ENCODE measurements at regions not wholly inside any gene's neighbourhood (a gene's known extent, or its start where the extent isn't known, plus 50 kb on each side); places are given as distances from the start of the nearest gene placed in this dataset.

GRCh38 chr15:93324186-93324975, 235.4 kb upstream of the RGMA start:
- ChIA-PET CTCF (no interaction called here), POLR2A (no interaction called here), RAD21 (ENCODE audit: low non-redundant PET in 1 of 2, low total read pairs in 2 of 2, uncharacterized antibody in 2 of 2, unreplicated experiment in 2 of 2) (no interaction called here)
- no peaks in the 10 kb centered on the region for H3K9me3 ChIP-seq (ENCODE audit: control insufficient read depth in 1 of 2, insufficient read depth in 1 of 2, low read depth in 1 of 2, low read length in 2 of 2)
- no peak overlapping the region for H3K4me2 ChIP-seq (ENCODE audit: low read length)
- no peak overlapping the region for H3K4me3 ChIP-seq (replicated peaks in 1 of 2; ENCODE audit: low read depth in 1 of 2, low read length in 2 of 2)
- H2AFZ ChIP-seq (ENCODE audit: low read depth, low read length, poor library complexity, severe bottlenecking), result no peak overlapping the region
- ATAC-seq (no peak), DNase-seq (ENCODE audit: low read depth, low spot score) (no peak)
- H3K27ac ChIP-seq (ENCODE audit: low read depth, low read length), result no peak overlapping the region
- no peaks in the 10 kb centered on the region for H3K79me2 ChIP-seq (ENCODE audit: insufficient read depth, low read length)
- no peaks in the 10 kb centered on the region for H3K9me2 ChIP-seq (ENCODE audit: insufficient read depth)
- H3K4me1 ChIP-seq (ENCODE audit: control insufficient read depth in 1 of 2, insufficient read depth in 2 of 2, low read length in 2 of 2), result peaks cover 3 to 11% of the 10 kb centered on the region in 2 experiments; a peak in 3 of 4 replicates
- no peaks in the 10 kb centered on the region for H3K27me3 ChIP-seq (ENCODE audit: insufficient read depth, low read length)
- no peaks in the 10 kb centered on the region for H4K20me1 ChIP-seq (ENCODE audit: insufficient read depth)
- no peak overlapping the region for H3K9ac ChIP-seq (ENCODE audit: low read length)
- TF ChIP-seq, protein P1, sequence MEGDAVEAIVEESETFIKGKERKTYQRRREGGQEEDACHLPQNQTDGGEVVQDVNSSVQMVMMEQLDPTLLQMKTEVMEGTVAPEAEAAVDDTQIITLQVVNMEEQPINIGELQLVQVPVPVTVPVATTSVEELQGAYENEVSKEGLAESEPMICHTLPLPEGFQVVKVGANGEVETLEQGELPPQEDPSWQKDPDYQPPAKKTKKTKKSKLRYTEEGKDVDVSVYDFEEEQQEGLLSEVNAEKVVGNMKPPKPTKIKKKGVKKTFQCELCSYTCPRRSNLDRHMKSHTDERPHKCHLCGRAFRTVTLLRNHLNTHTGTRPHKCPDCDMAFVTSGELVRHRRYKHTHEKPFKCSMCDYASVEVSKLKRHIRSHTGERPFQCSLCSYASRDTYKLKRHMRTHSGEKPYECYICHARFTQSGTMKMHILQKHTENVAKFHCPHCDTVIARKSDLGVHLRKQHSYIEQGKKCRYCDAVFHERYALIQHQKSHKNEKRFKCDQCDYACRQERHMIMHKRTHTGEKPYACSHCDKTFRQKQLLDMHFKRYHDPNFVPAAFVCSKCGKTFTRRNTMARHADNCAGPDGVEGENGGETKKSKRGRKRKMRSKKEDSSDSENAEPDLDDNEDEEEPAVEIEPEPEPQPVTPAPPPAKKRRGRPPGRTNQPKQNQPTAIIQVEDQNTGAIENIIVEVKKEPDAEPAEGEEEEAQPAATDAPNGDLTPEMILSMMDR (IDR thresholded peaks at IDR 0.05 in 2 of 3, conservative IDR thresholded peaks at IDR 0.05 in 1 of 3; ENCODE audit: borderline replicate concordance in 1 of 3, insufficient read depth in 1 of 3, low read depth in 2 of 3, low read length in 2 of 3), result no peak
- TF ChIP-seq SP1 (IDR thresholded peaks at IDR 0.05; ENCODE audit: low read depth) (no peak), POLR2AphosphoS5 (IDR thresholded peaks at IDR 0.05; ENCODE audit: low read depth, low read length) (no peak), RAD21 (IDR thresholded peaks at IDR 0.05; ENCODE audit: low read depth) (no peak), CBX3 (IDR thresholded peaks at IDR 0.05; ENCODE audit: low read depth) (no peak), SRF (IDR thresholded peaks at IDR 0.05; ENCODE audit: low read depth) (no peak), EZH2 (IDR thresholded peaks at IDR 0.05) (no peak), JUND (IDR thresholded peaks at IDR 0.05) (no peak), TCF7L2 (IDR thresholded peaks at IDR 0.05; ENCODE audit: borderline replicate concordance, extremely low read depth, insufficient read depth, insufficient read length) (no peak), POLR2A (IDR thresholded peaks at IDR 0.05; ENCODE audit: borderline replicate concordance, extremely low read depth, insufficient read depth, insufficient read length) (no peak), SIN3A (IDR thresholded peaks at IDR 0.05; ENCODE audit: low read depth) (no peak), ZFX (IDR thresholded peaks at IDR 0.05) (no peak), EGR1 (IDR thresholded peaks at IDR 0.05; ENCODE audit: low read depth) (no peak), ZNF274 (IDR thresholded peaks at IDR 0.05; ENCODE audit: low read depth, low read length) (no peak), CEBPB (IDR thresholded peaks at IDR 0.05; ENCODE audit: low read depth) (no peak), YY1 (IDR thresholded peaks at IDR 0.05; ENCODE audit: extremely low read depth, insufficient replicate concordance, low read depth, low read length) (no peak)
- TF ChIP-seq, protein P2, sequence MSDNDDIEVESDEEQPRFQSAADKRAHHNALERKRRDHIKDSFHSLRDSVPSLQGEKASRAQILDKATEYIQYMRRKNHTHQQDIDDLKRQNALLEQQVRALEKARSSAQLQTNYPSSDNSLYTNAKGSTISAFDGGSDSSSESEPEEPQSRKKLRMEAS (IDR thresholded peaks at IDR 0.05), result no peak
- TF ChIP-seq, protein P3, sequence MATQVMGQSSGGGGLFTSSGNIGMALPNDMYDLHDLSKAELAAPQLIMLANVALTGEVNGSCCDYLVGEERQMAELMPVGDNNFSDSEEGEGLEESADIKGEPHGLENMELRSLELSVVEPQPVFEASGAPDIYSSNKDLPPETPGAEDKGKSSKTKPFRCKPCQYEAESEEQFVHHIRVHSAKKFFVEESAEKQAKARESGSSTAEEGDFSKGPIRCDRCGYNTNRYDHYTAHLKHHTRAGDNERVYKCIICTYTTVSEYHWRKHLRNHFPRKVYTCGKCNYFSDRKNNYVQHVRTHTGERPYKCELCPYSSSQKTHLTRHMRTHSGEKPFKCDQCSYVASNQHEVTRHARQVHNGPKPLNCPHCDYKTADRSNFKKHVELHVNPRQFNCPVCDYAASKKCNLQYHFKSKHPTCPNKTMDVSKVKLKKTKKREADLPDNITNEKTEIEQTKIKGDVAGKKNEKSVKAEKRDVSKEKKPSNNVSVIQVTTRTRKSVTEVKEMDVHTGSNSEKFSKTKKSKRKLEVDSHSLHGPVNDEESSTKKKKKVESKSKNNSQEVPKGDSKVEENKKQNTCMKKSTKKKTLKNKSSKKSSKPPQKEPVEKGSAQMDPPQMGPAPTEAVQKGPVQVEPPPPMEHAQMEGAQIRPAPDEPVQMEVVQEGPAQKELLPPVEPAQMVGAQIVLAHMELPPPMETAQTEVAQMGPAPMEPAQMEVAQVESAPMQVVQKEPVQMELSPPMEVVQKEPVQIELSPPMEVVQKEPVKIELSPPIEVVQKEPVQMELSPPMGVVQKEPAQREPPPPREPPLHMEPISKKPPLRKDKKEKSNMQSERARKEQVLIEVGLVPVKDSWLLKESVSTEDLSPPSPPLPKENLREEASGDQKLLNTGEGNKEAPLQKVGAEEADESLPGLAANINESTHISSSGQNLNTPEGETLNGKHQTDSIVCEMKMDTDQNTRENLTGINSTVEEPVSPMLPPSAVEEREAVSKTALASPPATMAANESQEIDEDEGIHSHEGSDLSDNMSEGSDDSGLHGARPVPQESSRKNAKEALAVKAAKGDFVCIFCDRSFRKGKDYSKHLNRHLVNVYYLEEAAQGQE (IDR thresholded peaks at IDR 0.05; ENCODE audit: low read depth), result no peak
- TF ChIP-seq, protein P4, sequence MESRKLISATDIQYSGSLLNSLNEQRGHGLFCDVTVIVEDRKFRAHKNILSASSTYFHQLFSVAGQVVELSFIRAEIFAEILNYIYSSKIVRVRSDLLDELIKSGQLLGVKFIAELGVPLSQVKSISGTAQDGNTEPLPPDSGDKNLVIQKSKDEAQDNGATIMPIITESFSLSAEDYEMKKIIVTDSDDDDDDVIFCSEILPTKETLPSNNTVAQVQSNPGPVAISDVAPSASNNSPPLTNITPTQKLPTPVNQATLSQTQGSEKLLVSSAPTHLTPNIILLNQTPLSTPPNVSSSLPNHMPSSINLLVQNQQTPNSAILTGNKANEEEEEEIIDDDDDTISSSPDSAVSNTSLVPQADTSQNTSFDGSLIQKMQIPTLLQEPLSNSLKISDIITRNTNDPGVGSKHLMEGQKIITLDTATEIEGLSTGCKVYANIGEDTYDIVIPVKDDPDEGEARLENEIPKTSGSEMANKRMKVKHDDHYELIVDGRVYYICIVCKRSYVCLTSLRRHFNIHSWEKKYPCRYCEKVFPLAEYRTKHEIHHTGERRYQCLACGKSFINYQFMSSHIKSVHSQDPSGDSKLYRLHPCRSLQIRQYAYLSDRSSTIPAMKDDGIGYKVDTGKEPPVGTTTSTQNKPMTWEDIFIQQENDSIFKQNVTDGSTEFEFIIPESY (IDR thresholded peaks at IDR 0.05; ENCODE audit: extremely low read depth, insufficient replicate concordance, low read length), result no peak
- BruUV-seq (replicated peaks), result no TSS peak
- intact Hi-C loops (cut with micrococcal nuclease), result no loop called here
- no peaks in the 10 kb centered on the region for H3K36me3 ChIP-seq (ENCODE audit: control insufficient read depth in 1 of 2, insufficient read depth in 2 of 2, low read length in 2 of 2)
